ENCODE measurements at regions not wholly inside any gene's neighbourhood (a gene's known extent, or its start where the extent isn't known, plus 50 kb on each side); places are given as distances from the start of the nearest gene placed in this dataset.

- TF ChIP-seq, protein P1, sequence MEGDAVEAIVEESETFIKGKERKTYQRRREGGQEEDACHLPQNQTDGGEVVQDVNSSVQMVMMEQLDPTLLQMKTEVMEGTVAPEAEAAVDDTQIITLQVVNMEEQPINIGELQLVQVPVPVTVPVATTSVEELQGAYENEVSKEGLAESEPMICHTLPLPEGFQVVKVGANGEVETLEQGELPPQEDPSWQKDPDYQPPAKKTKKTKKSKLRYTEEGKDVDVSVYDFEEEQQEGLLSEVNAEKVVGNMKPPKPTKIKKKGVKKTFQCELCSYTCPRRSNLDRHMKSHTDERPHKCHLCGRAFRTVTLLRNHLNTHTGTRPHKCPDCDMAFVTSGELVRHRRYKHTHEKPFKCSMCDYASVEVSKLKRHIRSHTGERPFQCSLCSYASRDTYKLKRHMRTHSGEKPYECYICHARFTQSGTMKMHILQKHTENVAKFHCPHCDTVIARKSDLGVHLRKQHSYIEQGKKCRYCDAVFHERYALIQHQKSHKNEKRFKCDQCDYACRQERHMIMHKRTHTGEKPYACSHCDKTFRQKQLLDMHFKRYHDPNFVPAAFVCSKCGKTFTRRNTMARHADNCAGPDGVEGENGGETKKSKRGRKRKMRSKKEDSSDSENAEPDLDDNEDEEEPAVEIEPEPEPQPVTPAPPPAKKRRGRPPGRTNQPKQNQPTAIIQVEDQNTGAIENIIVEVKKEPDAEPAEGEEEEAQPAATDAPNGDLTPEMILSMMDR (IDR thresholded peaks at IDR 0.05; ENCODE audit: insufficient read depth, low read length), result no peak
- TF ChIP-seq POLR2AphosphoS5 (IDR thresholded peaks at IDR 0.05; ENCODE audit: low read depth) (no peak), SPI1 (IDR thresholded peaks at IDR 0.05; ENCODE audit: borderline replicate concordance, low read depth) (no peak), GABPA (IDR thresholded peaks at IDR 0.05; ENCODE audit: low read depth) (no peak), REST (IDR thresholded peaks at IDR 0.05; ENCODE audit: insufficient replicate concordance, low read depth) (no peak)
Observed at GRCh38 chr20:54350415-54350814, 125.0 kb upstream of the DOK5 start.

Data from HL-60 (cell line).